ENCODE measurements at regions not wholly inside any gene's neighbourhood (a gene's known extent, or its start where the extent isn't known, plus 50 kb on each side); places are given as distances from the start of the nearest gene placed in this dataset.

- Histone ChIP-seq H3K4me3 (ENCODE audit: low read length) (no peak overlapping the region), H3K4me1 (ENCODE audit: control insufficient read depth, insufficient read depth, low read length) (no peaks in the 10 kb centered on the region), H3K27ac (ENCODE audit: low read length) (no peak overlapping the region), H3K27me3 (ENCODE audit: control insufficient read depth, insufficient read depth, low read length) (no peaks in the 10 kb centered on the region), H3K9me3 (ENCODE audit: control insufficient read depth, insufficient read depth, low read length) (no peaks in the 10 kb centered on the region), H3K36me3 (ENCODE audit: control insufficient read depth, insufficient read depth, low read length) (no peaks in the 10 kb centered on the region)
- DNase-seq (ENCODE audit: low read depth, low spot score), result no peak
- WGBS (ENCODE audit: insufficient coverage, insufficient read length), result no CpG with 5 or more reads among the region's 12 CpGs
Measured at GRCh38 chr20:62535964-62536363, 60.2 kb upstream of the GATA5 start.

- Histone ChIP-seq H3K4me1 (ENCODE audit: control insufficient read depth, insufficient read depth, low read length) (no peaks in the 10 kb centered on the region), H3K27me3 (ENCODE audit: control insufficient read depth, insufficient read depth, low read length) (no peaks in the 10 kb centered on the region), H3K9me3 (ENCODE audit: control insufficient read depth, insufficient read depth, low read length) (no peaks in the 10 kb centered on the region), H3K27ac (ENCODE audit: low read length) (no peak overlapping the region), H3K4me3 (ENCODE audit: low read length) (no peak overlapping the region), H3K36me3 (ENCODE audit: control insufficient read depth, insufficient read depth, low read length) (no peaks in the 10 kb centered on the region)
- no peak for DNase-seq (ENCODE audit: low read depth, low spot score)
- WGBS (ENCODE audit: insufficient coverage, insufficient read length), result no CpG with 5 or more reads among the region's 16 CpGs
Measured at GRCh38 chr20:62536871-62537401, 61.1 kb upstream of the GATA5 start.

GRCh38 chr20:62537649-62538292 is 62.0 kb upstream of the GATA5 start:
- no peak overlapping the region for H3K4me3 ChIP-seq (ENCODE audit: low read length)
- H3K9me3 ChIP-seq (ENCODE audit: control insufficient read depth, insufficient read depth, low read length), result no peaks in the 10 kb centered on the region
- no peaks in the 10 kb centered on the region for H3K36me3 ChIP-seq (ENCODE audit: control insufficient read depth, insufficient read depth, low read length)
- no peaks in the 10 kb centered on the region for H3K4me1 ChIP-seq (ENCODE audit: control insufficient read depth, insufficient read depth, low read length)
- no peak for DNase-seq (ENCODE audit: low read depth, low spot score)
- no peak overlapping the region for H3K27ac ChIP-seq (ENCODE audit: low read length)
- whole genome bisulfite sequencing (ENCODE audit: insufficient coverage, insufficient read length), result no CpG with 5 or more reads among the region's 28 CpGs
- no peaks in the 10 kb centered on the region for H3K27me3 ChIP-seq (ENCODE audit: control insufficient read depth, insufficient read depth, low read length)

- no peaks in the 10 kb centered on the region for H3K9me3 ChIP-seq (ENCODE audit: control insufficient read depth, insufficient read depth, low read length)
Measured at GRCh38 chr20:62539198-62540045, 63.6 kb upstream of the GATA5 start.

GRCh38 chr20:62540504-62540903 is 64.7 kb upstream of the GATA5 start:
- Histone ChIP-seq H3K27ac (ENCODE audit: low read length) (no peak overlapping the region), H3K4me3 (ENCODE audit: low read length) (no peak overlapping the region), H3K27me3 (ENCODE audit: control insufficient read depth, insufficient read depth, low read length) (no peaks in the 10 kb centered on the region), H3K36me3 (ENCODE audit: control insufficient read depth, insufficient read depth, low read length) (no peaks in the 10 kb centered on the region), H3K4me1 (ENCODE audit: control insufficient read depth, insufficient read depth, low read length) (no peaks in the 10 kb centered on the region), H3K9me3 (ENCODE audit: control insufficient read depth, insufficient read depth, low read length) (no peaks in the 10 kb centered on the region)
- DNase-seq (ENCODE audit: low read depth, low spot score), result no peak
- no CpG with 5 or more reads among the region's 14 CpGs for WGBS (ENCODE audit: insufficient coverage, insufficient read length)

More at GRCh38 chr20:62539198-62540045, 63.6 kb upstream of the GATA5 start:
- H3K27me3 ChIP-seq (ENCODE audit: control insufficient read depth, insufficient read depth, low read length), result no peaks in the 10 kb centered on the region
- no peaks in the 10 kb centered on the region for H3K4me1 ChIP-seq (ENCODE audit: control insufficient read depth, insufficient read depth, low read length)
- no peaks in the 10 kb centered on the region for H3K36me3 ChIP-seq (ENCODE audit: control insufficient read depth, insufficient read depth, low read length)
- no peak for DNase-seq (ENCODE audit: low read depth, low spot score)
- no CpG with 5 or more reads among the region's 25 CpGs for WGBS (ENCODE audit: insufficient coverage, insufficient read length)
- H3K27ac ChIP-seq (ENCODE audit: low read length), result no peak overlapping the region
- no peak overlapping the region for H3K4me3 ChIP-seq (ENCODE audit: low read length)

- Histone ChIP-seq H3K36me3 (ENCODE audit: control insufficient read depth, insufficient read depth, low read length) (no peaks in the 10 kb centered on the region), H3K27ac (ENCODE audit: low read length) (no peak overlapping the region), H3K27me3 (ENCODE audit: control insufficient read depth, insufficient read depth, low read length) (no peaks in the 10 kb centered on the region), H3K4me3 (ENCODE audit: low read length) (no peak overlapping the region), H3K4me1 (ENCODE audit: control insufficient read depth, insufficient read depth, low read length) (no peaks in the 10 kb centered on the region), H3K9me3 (ENCODE audit: control insufficient read depth, insufficient read depth, low read length) (no peaks in the 10 kb centered on the region)
- no peak for DNase-seq (ENCODE audit: low read depth, low spot score)
- no CpG with 5 or more reads among the region's 14 CpGs for WGBS (ENCODE audit: insufficient coverage, insufficient read length)
Measured at GRCh38 chr20:62542862-62543261, 67.1 kb upstream of the GATA5 start.

- no peaks in the 10 kb centered on the region for H3K4me1 ChIP-seq (ENCODE audit: control insufficient read depth, insufficient read depth, low read length)
- no peak for DNase-seq (ENCODE audit: low read depth, low spot score)
- no peaks in the 10 kb centered on the region for H3K36me3 ChIP-seq (ENCODE audit: control insufficient read depth, insufficient read depth, low read length)
- no peak overlapping the region for H3K4me3 ChIP-seq (ENCODE audit: low read length)
- H3K27me3 ChIP-seq (ENCODE audit: control insufficient read depth, insufficient read depth, low read length), result no peaks in the 10 kb centered on the region
- no peaks in the 10 kb centered on the region for H3K9me3 ChIP-seq (ENCODE audit: control insufficient read depth, insufficient read depth, low read length)
- WGBS (ENCODE audit: insufficient coverage, insufficient read length), result no CpG with 5 or more reads among the region's 27 CpGs
- no peak overlapping the region for H3K27ac ChIP-seq (ENCODE audit: low read length)
Measured at GRCh38 chr20:62543470-62544302, 67.9 kb upstream of the GATA5 start.

- H3K4me3 ChIP-seq (ENCODE audit: low read length), result no peak overlapping the region
- H3K27me3 ChIP-seq (ENCODE audit: control insufficient read depth, insufficient read depth, low read length), result no peaks in the 10 kb centered on the region
- no peaks in the 10 kb centered on the region for H3K4me1 ChIP-seq (ENCODE audit: control insufficient read depth, insufficient read depth, low read length)
- no peak for DNase-seq (ENCODE audit: low read depth, low spot score)
- H3K9me3 ChIP-seq (ENCODE audit: control insufficient read depth, insufficient read depth, low read length), result no peaks in the 10 kb centered on the region
- no peak overlapping the region for H3K27ac ChIP-seq (ENCODE audit: low read length)
- no CpG with 5 or more reads among the region's 9 CpGs for WGBS (ENCODE audit: insufficient coverage, insufficient read length)
- H3K36me3 ChIP-seq (ENCODE audit: control insufficient read depth, insufficient read depth, low read length), result no peaks in the 10 kb centered on the region
Measured at GRCh38 chr20:62544505-62545055, 68.8 kb upstream of the GATA5 start.

GRCh38 chr20:62545271-62545670 is 69.5 kb upstream of the GATA5 start:
- H3K36me3 ChIP-seq (ENCODE audit: control insufficient read depth, insufficient read depth, low read length), result no peaks in the 10 kb centered on the region
- H3K4me1 ChIP-seq (ENCODE audit: control insufficient read depth, insufficient read depth, low read length), result no peaks in the 10 kb centered on the region
- DNase-seq (ENCODE audit: low read depth, low spot score), result no peak
- no peak overlapping the region for H3K27ac ChIP-seq (ENCODE audit: low read length)
- no CpG with 5 or more reads among the region's 17 CpGs for WGBS (ENCODE audit: insufficient coverage, insufficient read length)
- H3K9me3 ChIP-seq (ENCODE audit: control insufficient read depth, insufficient read depth, low read length), result no peaks in the 10 kb centered on the region
- no peaks in the 10 kb centered on the region for H3K27me3 ChIP-seq (ENCODE audit: control insufficient read depth, insufficient read depth, low read length)
- no peak overlapping the region for H3K4me3 ChIP-seq (ENCODE audit: low read length)

Measured in iPS DF 6.9 (cell line).